Heart left ventricle (tissue), 16 donors: ENCODE measurements at regions not wholly inside any gene's neighbourhood (a gene's known extent, or its start where the extent isn't known, plus 50 kb on each side); places are given as distances from the start of the nearest gene placed in this dataset.

ENCODE experiments used
- ATAC-seq, 4 donors: fragments of 200-7000 bp; cut with Tn5 transposase; one replicate each; pipeline ENCODE4 v1.9.1; 2020 to 2022; ENCODE audit warnings: moderate library complexity in 4 of 4, mild to moderate bottlenecking in 3 of 4, moderate number of reproducible peaks in 1 of 4
- DNase-seq, 5 donors: peaks; one replicate each; pipeline ENCODE4 v3.0.0-alpha.2; 2020
- H3K27ac ChIP-seq, 12 donors: fragments of 200-600 bp; sonication (generic) in 4 of 12; one replicate each; pipeline versions ENCODE4 v1.5.0 to v1.8.0; 2016 to 2022; ENCODE audit warnings: mild to moderate bottlenecking in 2 of 12
- H3K27me3 ChIP-seq, 9 donors: fragments of 200-600 bp; sonication (generic) in 2 of 9; one replicate each; pipeline versions ENCODE4 v1.5.1 to v1.8.0; 2016 to 2022; ENCODE audit warnings: mild to moderate bottlenecking in 3 of 9
- H3K36me3 ChIP-seq, 9 donors: fragments of 200-600 bp; sonication (generic) in 2 of 9; one replicate each; pipeline versions ENCODE4 v1.5.0 to v1.8.0; 2018 to 2022; ENCODE audit warnings: mild to moderate bottlenecking in 2 of 9
- H3K4me1 ChIP-seq, 12 donors: fragments of 200-600 bp; sonication (generic) in 4 of 12; one replicate each; pipeline versions ENCODE4 v1.5.0 to v1.8.0; 2016 to 2022; ENCODE audit warnings: mild to moderate bottlenecking in 3 of 12
- H3K4me3 ChIP-seq, 12 donors: fragments of 200-600 bp; sonication (generic) in 4 of 12; one replicate each; pipeline versions ENCODE4 v1.5.0 to v1.8.0; 2017 to 2022; ENCODE audit warnings: mild to moderate bottlenecking in 9 of 12, moderate library complexity in 4 of 12
- H3K9me3 ChIP-seq, 12 donors: fragments of 200-600 bp; sonication (generic) in 4 of 12; one replicate each; pipeline versions ENCODE4 v1.5.0 to v1.8.0; 2016 to 2022; ENCODE audit warnings: mild to moderate bottlenecking in 1 of 12
- POLR2A ChIP-seq, 2 donors: fragments of 450-650 bp; IDR thresholded peaks; one replicate each; pipeline ENCODE4 v1.6.1; 2017; ENCODE audit warnings: antibody characterized with exemption in 2 of 2, mild to moderate bottlenecking in 2 of 2, moderate library complexity in 2 of 2
- WGBS, 4 donors: extraction: QIAGEN DNeasy Blood & Tissue Kit in 2 of 4; methylation state at CpG; one replicate each; pipeline versions ENCODE4 v1.1.5 to v1.1.7; 2013 to 2018; 5-methylcytosine and 5-hydroxymethylcytosine counted together
- intact Hi-C, 10 donors: fragments of 100-400 bp; cut with DNase I; formaldehyde crosslinking; loops; one replicate each; pipeline versions ENCODE4 v1.11.1 to v1.14.2; 2022
- TF ChIP-seq, protein P1 (sequence below), 12 donors: fragments of 200-600 bp; sonication (generic) in 4 of 12; IDR thresholded peaks; one replicate each; pipeline versions ENCODE4 v1.5.0 to v1.8.0; 2018 to 2022; ENCODE audit warnings: antibody characterized with exemption in 12 of 12, mild to moderate bottlenecking in 5 of 12
- donor health status: ischemic (EF 13 %, LVEDD 7.1; RV severe dilation, severe dysfunction).
- donor health status: healthy with polysubstance abuse.
- donor health status: DM: no; HTN: yes; CAD: no.
- donor health status: DM: no; HTN: no; CAD: no.
- donor health status: ischemic (EF 25% LVEDD 6.9; RV normal size, moderate dysfunction).
- donor health status: ischemic (EF 25% LVEDD 5.7; RV mildly dilated, moderate dysfunction).
- donor health status: healthy.
- donor health status: DM: yes; HTN: yes; CAD: no.
- donor health status: ischemic (EF 35%, LVEDD 5.7; RV mildly dilated, moderate dysfunction).
- donor health status: nonischemic (EF 11% LVEDD 7.7; RV severe dilation, severe dysfunction).
- donor health status: DM: yes; HTN: yes; CAD: no.
- donor health status: PGD.
- donor health status: ischemic (EF 29% LVEDD 5.4; RV normal size, mild dysfunction).
- donor health status: nonischemic (EF 23%, LVEDD 6.1; RV moderate dilation, normal function).

DNA sequence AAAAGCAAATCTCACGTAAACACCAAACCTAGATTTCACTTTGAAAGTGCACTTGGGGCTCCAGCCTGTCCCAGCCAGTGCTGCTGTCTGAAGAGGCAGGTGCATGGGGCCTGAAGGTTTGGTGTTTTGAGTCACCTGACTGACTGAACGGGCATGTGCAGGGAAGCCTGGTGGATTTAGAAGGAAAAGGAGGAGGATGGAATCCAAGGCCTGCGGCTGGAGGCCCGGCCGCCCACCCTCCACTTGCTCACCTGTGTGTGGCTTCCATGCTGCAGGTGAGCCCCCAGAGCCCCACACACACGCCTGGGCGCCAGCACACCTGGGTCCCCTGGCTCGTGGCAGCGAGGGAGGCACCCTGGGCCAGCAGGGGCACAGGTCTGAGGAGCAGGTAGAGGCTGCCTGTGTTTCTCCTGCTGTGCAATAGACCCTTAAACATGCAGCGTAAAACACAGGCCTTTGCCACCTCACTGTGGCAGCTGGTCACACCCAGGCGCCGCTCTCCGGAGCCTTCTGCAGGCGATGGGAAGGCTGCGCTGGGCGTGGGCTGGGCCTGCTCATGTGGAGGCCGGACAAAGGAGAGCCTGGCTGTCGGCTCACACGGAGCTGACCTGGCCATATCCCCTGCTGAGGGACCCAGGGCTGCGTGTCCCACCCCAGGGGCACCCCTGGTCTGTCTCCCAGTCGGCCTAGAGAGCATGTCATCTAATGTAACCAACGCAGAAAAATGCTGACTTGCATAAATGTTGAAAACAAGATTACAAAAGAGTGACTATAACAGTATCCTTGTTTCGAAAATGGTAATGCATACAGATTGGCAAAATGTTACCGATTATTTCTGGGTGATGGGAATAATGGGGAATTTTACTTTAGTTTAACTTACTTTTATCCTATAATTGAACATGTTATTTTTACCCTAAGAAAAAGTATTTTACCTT is 71.3 kb downstream of the TMEM18 start:
- TF ChIP-seq, protein P1, sequence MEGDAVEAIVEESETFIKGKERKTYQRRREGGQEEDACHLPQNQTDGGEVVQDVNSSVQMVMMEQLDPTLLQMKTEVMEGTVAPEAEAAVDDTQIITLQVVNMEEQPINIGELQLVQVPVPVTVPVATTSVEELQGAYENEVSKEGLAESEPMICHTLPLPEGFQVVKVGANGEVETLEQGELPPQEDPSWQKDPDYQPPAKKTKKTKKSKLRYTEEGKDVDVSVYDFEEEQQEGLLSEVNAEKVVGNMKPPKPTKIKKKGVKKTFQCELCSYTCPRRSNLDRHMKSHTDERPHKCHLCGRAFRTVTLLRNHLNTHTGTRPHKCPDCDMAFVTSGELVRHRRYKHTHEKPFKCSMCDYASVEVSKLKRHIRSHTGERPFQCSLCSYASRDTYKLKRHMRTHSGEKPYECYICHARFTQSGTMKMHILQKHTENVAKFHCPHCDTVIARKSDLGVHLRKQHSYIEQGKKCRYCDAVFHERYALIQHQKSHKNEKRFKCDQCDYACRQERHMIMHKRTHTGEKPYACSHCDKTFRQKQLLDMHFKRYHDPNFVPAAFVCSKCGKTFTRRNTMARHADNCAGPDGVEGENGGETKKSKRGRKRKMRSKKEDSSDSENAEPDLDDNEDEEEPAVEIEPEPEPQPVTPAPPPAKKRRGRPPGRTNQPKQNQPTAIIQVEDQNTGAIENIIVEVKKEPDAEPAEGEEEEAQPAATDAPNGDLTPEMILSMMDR (IDR thresholded peaks at IDR 0.05), result no peak
- peaks cover 0 to 31% (median 0%) of the 10 kb centered on the region in 9 donors for H3K27me3 ChIP-seq
- H3K4me3 ChIP-seq, result no peak overlapping the region
- ATAC-seq (no peak), DNase-seq (no peak)
- 84 to 90% (median 88%) methylated on average over 18 to 24 of the region's 24 CpGs for WGBS, 4 donors
- intact Hi-C loops, result no loop called here
- H3K9me3 ChIP-seq, result no peaks in the 10 kb centered on the region
- H3K27ac ChIP-seq, result no peak overlapping the region
- H3K36me3 ChIP-seq, result no peaks in the 10 kb centered on the region
- no peaks in the 10 kb centered on the region for H3K4me1 ChIP-seq

DNA sequence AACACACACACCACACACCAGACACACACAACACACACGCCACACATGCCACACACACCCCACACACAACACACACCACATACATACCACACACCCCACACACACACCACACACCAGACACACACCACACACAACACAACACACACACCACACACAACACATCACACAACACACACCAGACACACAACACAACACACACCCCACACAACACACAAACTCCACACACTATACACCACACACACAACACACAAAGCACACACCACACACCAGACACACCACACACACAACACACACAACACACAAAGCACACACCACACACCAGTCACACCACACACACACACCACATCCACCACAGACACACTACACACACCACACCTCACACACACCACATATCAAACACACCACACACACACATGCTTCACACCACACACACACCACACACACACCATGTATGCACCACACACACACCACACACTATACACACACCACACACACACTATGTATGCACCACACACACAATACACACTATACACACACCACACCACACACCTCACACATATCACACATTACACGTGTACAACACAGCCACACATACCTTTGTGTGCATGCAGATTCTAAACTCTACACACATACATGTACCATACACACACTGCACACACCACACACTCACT is 72.2 kb downstream of the TMEM18 start:
- TF ChIP-seq, protein P1 (IDR thresholded peaks at IDR 0.05), result no peak
- TF ChIP-seq POLR2A (IDR thresholded peaks at IDR 0.05), result no peak
- Histone ChIP-seq H3K9me3 (no peaks in the 10 kb centered on the region), H3K4me3 (no peak overlapping the region), H3K27me3 (peaks cover 0 to 31% (median 0%) of the 10 kb centered on the region in 9 donors), H3K27ac (no peak overlapping the region), H3K36me3 (no peaks in the 10 kb centered on the region), H3K4me1 (no peaks in the 10 kb centered on the region)
- intact Hi-C loops, result no loop called here
- ATAC-seq, result no peak
- WGBS, 4 donors, result 79 to 97% (median 91%) methylated on average over 2 of the region's 2 CpGs
- DNase-seq, result no peak

DNA sequence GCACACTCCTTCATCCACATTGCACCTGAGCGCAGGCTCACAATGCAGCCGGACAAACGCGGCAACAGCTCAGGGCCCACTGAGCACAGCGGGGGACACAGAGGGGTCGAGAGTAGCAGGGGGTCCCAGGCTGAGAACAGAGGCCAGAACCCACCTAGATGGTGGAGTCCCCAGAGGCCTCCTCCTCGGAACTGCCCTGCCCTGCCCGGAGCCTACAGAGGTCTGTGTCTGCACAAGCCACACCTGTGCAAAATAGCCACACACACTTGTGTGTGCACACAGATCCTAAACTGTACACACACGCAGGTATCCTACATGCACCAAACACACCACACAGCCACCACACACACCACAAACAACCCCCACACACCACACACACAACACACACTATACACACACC is 72.8 kb downstream of the TMEM18 start:
- intact Hi-C loops, result no loop called here
- ATAC-seq (no peak), DNase-seq (no peak)
- Histone ChIP-seq H3K4me3 (no peak overlapping the region), H3K4me1 (no peaks in the 10 kb centered on the region), H3K9me3 (no peaks in the 10 kb centered on the region), H3K27ac (no peak overlapping the region), H3K36me3 (no peaks in the 10 kb centered on the region), H3K27me3 (peaks cover 0 to 31% (median 0%) of the 10 kb centered on the region in 9 donors)
- 79 to 90% (median 86%) methylated on average over 9 of the region's 9 CpGs for WGBS, 4 donors
- TF ChIP-seq, protein P1 (IDR thresholded peaks at IDR 0.05), result no peak
- no peak for TF ChIP-seq POLR2A (IDR thresholded peaks at IDR 0.05)

DNA sequence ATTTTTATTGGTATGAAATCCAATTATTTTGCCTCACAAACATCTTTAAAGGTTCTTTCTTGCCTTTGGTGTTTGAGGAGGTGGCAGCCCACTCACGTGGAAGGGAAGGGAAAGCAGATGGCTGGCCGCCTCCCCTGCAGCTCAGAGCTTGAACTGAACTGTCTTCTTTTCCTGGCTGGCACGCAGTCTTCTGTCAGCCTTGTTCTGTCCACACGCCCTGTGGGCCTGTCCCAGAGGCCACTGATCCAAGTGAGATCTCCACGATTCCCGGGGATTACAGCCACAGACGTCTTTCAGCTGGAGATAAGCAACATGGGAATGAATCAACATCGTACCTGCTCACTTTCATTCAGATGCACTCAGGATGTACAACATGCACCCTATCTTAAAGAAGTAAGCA is 73.3 kb downstream of the TMEM18 start:
- H3K27ac ChIP-seq, result no peak overlapping the region
- no peak for TF ChIP-seq POLR2A (IDR thresholded peaks at IDR 0.05)
- TF ChIP-seq, protein P1 (IDR thresholded peaks at IDR 0.05), result no peak
- no peaks in the 10 kb centered on the region for H3K4me1 ChIP-seq
- H3K4me3 ChIP-seq, result no peak overlapping the region
- H3K9me3 ChIP-seq, result no peaks in the 10 kb centered on the region
- DNase-seq, result no peak
- peaks cover 0 to 35% (median 0%) of the 10 kb centered on the region in 9 donors for H3K27me3 ChIP-seq
- intact Hi-C loops, result no loop called here
- no peak for ATAC-seq
- H3K36me3 ChIP-seq, result no peaks in the 10 kb centered on the region
- WGBS, 4 donors, result 50 to 62% (median 57%) methylated on average over 8 of the region's 8 CpGs
